A204.1 (cell line): ENCODE measurements at regions not wholly inside any gene's neighbourhood (a gene's known extent, or its start where the extent isn't known, plus 50 kb on each side); places are given as distances from the start of the nearest gene placed in this dataset.

Source experiments
- FAIRE-seq: peaks from 2 replicates; lab custom pipeline; 2012; peaks lifted over from hg19 to GRCh38; lab: Jason Lieb, UNC

DNA sequence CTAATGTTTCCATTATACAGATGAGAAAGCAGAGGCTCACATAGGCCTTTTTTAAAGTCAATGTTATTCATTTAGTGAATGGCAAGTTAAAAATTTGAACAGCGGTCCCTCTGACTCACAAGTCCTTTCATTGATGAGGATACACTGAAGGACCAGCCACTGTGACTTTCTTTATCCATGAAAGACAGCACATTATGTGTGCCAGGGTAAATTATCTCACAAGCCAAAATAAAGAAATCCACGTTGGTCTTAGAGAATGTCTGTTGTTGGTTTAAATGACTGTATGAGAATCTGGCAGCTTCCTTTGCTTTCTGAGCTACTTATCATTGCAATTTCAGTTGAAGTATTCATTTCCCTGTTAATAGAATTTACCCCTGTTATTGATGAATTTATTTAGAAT, 485.1 kb downstream of the TBL1XR1 start:
- FAIRE-seq = no peak

DNA sequence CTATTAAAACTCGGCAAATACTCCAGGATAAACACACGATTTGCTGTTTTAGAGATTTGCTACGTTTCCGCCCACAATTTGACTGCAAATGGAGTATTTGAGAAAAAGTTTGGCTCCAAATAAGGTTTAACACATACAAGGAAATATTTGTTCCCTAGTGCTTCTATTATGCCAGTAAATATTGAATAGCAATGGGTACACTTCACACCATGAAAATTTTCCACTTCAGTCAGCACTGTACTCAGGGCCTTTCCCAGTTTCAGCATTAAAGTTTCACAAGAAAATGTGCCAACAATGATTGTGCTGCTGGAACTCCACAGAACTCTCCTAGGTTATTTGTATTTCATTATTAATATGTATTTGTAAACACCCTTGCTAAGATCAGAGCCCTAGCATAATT, 498.0 kb downstream of the TBL1XR1 start:
- FAIRE-seq = no peak

DNA sequence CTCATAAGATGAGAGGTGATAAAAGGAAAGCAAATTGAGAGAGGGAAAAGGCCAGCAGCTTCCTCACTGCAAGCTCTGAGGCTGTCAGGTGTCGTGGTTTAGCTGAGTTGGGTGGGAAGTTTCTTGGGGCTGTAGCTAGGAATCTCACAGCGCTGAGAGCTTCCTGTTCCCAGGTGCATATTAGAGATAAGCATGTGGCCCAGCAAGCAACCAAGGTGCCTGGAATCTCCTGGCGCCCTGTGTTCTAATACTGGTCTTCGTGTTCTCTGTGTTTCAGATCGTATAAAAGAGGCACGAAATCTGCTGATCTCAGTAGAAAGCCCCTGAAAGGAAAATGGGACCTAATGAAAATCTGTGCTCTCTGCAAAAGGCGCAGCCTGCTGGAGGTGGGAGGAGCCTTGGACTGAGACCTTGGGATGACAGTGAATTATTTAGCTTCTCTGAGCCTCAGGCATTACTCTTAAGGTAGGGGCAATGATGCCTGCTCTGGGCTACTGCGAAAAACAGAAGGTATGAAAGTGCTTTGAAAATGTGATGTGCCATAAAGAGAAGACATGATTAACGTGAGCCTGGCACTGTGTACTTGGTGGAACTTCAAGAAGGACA, 499.9 kb downstream of the TBL1XR1 start:
- FAIRE-seq = no peak

DNA sequence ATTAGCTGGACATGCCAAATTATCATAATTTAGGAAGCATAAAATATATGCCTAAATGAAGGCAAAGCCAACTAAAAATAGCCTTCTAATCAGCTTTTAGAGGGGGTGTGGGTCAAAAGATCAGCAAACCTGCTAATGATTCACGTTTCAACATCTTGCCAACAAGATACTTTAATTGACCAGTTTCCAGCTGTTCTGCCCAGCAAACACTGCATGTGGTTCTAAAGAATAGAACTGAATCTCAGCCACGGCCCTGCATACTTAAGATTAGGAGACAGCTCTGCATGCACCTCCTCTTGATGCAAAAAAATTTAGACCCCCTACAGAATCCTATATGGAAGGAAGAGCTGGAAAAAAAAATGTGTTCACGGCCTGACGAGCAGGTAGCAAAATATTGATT, 500.5 kb downstream of the TBL1XR1 start:
- FAIRE-seq = no peak

DNA sequence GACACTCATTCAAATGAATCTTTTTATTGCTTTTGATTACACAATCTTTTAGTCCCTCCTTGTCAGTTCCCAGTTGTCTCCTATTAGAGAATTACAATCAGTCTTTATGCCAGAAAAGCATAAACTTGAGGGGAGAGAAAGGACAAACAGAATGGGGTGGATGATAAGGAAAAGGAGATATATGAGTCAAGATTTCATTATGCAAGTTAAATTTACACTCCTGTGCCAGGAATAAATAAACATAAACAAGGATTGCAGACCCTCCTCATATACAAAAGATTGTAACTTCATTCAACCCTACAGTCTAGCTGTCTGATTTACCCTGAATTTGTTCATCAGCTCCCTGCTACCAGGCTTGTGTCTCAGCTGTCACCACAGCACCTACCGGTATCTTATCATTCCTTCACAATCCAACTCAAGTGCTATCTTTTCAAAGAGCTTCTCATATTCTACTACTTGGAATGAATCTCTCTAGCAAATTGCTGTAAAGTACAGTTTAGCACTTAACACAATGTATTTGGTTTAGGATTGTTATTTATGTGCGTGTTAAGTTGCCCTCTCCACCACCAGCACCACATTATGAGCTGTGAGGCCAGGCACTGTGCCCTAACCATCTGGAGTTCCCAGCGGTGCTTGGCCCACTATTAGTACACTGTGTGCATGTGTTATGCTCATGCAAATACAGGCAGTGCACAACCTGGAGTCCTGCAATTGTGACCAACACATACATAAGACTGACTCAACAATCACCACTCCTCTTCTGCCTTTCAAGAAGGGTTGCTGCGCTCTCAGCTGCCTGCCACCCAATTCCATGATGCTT, 504.1 kb downstream of the TBL1XR1 start:
- no peak for FAIRE-seq

DNA sequence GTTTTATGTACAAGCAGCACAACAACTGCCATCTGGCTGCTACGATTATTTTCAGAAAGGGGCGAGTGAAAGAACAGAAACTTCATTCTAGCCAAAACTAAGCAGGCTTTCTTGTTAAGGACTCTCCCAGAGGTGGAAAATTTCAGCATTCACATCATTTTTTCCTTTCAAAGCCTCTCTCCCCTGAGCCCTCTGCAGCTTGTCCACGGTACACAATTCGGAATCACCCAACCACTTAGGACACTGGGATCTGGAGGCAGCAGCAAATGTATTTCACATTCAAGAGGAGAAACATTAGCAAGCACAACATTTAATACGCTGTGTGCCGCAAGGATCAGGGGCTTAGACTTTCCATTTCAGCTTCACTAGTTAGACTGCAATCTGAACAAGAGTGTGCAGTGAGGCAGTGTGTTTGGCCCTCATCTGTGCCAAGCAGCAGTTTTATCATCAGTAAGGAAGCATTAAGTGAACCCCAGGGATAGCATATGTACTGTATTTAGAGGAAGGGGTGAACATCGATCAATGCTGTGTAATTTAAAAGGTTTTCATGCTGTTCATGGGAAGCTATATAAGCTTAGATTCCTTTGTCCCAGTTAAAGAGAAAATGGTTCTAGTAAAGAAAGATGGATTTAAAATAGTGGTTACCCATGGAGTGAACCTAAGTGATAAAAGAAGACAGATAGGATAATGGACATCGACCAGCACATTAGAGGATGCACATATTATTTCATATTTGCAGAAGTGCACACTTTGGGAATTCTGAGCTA, 504.9 kb downstream of the TBL1XR1 start:
- no peak for FAIRE-seq

DNA sequence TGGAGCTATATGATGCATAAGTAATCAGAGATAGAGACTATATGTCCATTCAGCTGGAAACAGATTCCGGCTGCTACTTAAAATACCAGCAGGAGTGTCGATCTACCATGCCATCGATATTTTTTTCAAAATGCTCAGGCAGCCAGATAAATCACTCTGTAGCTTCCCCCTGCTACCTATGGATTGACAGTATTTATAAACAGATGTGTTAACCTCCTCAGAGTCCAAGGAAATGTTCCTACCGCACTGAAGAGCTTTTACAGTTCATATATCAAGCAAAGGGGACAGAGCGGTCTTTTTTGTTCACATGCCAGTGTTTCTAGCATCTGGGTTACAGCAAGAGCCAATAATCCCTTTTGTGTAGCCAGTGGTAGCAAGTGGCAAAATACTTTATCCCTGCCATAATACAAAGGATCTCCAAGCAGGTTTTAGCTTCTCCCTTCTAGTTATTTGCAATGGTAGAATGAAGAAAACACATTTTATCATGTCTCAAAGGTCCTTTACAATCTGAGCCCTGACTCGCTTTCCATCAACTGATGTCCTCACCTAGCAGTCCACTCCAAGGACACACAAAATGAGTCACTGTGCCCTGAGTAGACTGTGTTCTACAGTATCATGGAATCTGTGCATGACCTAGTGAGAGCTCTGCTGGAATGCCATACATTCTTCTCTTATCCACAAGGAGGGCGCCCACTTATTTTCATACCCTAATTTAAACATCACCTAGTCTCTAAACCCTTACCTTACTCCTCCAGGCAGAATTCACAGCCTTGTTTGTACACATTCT, 507.0 kb downstream of the TBL1XR1 start:
- no peak for FAIRE-seq

DNA sequence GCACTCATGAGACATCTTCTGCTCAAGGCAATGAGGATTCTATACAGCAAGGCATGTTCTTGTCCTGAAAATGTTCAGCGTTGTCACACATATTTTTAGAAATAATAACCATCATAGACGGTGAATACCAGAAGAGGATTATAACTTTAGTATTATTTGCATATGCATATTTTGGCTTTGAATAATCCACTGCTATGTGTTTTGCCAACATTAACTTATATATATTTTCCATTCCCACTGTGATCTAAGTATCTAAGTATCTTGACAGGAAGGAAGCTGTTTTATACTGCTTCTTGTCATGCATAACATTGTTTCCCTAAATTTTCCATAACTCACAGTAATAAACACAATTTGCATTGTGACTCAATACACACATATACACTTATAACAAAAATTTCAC, 509.5 kb downstream of the TBL1XR1 start:
- no peak for FAIRE-seq

DNA sequence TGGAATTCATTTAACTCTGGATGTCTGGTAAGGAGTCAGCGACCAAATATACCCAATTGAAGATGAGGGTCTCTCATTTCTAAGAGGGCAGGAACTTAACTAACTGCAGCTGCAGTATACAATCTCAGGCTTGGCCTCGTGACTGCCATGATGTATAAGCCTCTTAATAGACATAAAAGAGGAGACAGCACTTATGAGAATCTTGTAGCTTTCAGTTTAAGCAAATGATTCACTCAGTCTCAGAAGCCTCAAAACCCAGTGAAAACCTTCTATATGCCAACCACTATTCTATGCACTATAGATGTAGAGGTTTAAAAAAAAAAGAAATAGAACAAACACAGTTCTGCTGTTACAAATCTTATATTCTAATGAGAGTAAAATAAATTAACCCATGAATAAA, 513.9 kb downstream of the TBL1XR1 start:
- FAIRE-seq = no peak

DNA sequence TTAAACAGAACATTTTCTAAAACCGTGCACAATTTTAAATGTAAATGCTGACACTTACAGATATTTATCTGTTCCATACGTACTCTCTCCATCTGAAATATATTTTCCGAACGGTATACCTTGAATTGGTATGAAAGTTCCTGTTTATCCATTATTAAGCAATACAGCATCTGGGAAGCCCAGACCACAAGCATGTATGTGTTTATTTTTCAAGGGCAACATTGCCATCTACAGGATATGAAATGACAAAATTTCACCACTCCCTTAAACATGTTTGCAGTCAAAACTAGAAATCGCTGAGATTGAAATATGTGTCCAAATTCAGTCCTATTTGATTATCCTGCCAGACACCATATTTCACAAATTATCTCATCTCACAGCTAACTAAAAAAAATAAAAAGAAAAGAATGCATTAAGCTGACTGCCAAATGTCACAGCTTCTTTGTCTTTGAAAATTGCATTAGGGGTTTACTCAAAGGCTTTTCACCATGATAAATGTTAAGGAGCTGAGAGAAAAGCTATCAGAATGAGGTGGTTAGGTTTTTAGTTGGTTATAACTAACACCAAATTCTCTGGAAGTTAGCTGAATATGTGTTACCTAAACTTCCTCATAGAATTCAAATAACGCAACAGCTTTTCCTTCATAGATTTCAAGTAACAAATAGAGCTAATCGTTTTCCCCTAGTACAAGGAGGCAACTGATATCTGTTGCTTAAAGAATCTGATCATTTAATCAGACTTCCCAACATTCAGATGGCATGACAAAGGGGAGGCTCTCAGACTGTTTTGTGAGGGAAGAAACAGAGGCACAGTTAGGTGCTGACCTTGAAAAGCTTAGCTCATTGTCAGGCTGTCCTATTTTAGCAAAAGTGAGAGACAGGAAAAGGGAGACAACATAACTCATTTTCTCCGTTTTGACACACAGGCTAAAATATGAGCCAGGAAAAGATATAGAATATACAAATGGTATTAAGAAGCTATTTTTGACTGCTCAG, 533.1 kb downstream of the TBL1XR1 start:
- peak; percentile 91 for FAIRE-seq

DNA sequence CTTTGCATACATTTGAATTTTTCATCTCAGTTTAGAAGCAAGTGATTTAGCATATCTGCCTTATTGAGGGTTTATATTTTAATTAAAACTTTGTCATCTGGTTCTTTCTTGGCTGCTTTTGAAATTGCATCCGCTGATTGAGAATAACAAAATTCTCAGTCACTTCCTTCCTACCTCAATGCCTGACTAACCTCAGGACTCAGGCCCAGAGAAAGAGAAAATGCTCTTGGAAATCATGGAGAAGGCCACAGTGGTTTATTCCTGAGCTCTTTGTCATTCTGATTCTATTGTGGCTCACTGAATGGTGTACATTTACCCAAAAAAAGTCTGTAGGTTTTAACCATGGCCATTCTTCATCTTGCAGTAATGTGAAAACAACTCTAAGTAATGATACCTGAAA, 533.9 kb downstream of the TBL1XR1 start:
- no peak for FAIRE-seq

DNA sequence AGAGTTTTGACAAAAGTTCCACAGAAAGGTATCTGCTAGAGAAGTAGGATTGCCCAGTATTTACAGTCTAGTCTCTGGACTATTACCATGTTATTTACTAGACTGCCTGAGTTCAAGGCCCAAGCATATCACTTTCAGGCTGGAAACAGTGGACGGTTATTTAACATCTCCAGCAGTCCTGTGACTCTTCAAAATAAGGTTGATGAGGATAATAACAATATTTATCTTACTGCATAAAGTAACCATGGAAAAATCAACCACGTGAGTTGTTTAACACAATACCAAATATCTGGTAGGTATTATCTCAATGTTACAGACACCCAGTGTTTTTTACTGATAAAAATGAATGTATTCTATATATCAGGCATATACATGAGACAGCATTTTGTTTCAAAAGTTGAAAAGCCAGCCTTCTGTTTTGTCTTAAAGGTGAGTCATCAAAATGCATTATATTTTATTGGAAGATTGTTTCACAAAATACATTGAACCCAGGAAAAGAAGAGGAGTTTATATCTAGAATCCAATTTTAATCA, 535.8 kb downstream of the TBL1XR1 start:
- FAIRE-seq = no peak

DNA sequence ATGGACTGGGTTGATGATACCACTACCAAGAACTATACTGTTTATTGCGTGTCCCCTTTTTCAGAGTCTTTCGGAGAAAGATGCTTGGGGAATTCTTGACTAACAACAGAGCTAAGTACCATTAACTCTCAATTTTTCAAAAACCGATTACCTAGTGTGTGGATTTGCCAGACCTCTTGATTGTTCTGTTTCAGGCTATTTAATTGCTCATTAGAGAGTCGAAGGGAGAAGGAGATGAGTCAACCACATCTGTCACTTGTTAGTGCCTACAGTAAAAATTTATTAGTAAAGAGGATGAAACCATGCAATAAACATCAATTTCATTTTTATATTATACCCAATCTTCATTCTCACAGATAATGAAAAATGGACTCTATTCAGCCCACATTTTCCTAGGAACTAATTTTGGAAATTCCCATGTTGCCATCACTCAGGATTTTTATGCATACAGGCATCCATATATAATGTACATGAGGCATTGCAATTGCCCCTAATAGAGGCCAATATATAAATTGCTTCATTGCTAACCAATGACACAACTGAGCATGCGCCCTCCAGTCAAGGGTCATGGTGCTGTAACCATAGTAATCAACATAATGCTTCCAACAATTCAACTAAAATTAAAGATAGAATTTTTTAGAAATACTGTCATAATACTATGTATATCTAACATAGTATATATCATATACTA, 541.7 kb downstream of the TBL1XR1 start:
- FAIRE-seq = no peak

DNA sequence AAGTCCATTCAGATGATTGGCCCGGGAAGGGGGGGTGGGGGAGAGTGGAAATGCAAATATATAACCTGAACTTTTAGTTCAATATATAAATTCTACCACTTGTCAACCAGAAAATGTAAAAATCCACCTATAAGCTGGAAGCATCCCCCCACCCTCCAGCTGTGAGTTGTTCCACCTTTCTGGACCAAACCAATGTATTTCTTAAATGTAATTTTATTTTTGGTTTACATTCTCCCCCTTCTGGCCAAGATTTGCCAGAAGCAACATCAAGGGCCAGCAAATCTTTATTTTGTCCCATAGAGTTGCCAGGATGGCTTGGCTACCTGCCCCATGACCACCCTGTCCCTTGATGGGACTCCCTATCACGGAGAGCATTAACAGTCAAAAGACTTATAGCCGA, 545.7 kb downstream of the TBL1XR1 start:
- FAIRE-seq = no peak

DNA sequence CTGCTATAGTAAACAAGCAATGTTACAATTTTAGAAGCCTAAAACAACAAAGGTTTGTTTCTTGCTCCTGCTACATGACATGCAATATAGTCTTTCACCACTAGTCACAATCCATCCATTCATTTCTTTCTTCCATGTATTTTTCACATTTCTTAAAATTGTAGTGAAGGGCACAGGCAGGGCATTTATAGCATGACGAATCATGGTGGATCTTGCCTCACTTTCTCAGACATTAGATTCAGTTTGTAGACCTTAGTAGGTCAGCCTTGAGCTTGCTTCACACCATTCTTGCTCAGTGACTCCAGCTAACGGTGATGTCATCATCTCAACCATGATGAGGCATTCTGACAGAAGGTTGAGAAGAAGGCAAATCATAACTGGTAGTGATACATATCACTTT, 546.8 kb downstream of the TBL1XR1 start:
- FAIRE-seq = no peak

DNA sequence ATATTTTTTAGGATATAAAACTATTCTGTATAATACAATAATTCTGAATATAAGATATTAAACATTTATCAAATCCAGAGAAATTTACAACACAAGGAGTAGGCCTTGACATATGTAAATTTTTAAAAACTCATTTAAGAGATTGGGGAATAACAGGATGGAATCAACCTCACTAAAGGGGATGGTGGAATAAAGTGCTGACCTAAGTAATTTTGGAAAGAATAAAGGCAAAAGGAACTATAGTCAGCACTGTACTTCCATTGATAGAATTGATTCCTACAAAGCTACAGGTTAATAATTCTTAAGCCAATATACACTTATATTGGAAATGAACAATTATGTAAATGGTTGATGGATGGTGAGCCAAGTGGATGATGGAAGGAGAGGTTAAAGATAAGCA, 549.3 kb downstream of the TBL1XR1 start:
- no peak for FAIRE-seq

DNA sequence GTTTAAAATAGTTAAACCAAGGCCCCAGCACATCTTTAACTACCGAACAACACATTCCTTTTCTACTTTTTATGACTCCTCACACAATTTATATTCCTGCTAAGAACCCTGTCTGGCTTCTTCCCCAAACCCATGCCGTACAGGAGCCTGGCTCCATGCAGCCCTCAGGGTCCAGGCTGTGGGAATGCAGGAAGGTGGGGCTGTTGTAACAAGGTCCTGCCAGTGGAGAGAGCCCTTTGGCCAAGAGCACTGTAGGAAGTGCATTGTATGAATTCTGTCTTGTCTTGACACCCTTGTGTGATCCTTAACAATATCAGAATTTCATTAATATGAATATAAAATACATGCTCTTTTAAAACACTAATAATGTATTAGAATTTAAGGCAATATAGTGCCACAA, 563.8 kb downstream of the TBL1XR1 start:
- no peak for FAIRE-seq

DNA sequence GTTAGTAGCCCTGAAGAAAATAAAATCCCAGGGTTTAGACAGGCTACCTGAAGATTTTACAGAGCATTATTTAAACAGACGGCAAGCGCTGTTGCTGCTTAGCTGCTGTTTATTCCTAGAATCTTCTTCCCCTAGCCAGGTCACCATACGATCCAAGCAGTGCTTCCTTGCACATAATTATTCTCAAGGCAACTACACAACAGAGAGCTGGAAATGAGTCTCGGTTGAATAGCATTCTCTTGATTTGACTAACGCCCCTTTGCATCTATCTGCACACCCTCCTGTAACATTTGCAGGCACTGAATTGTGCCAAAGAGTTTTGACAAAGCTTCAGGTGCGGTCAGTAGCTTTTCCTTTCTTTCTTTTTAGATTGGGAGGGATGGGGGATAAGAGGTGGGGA, 564.4 kb downstream of the TBL1XR1 start:
- no peak for FAIRE-seq

DNA sequence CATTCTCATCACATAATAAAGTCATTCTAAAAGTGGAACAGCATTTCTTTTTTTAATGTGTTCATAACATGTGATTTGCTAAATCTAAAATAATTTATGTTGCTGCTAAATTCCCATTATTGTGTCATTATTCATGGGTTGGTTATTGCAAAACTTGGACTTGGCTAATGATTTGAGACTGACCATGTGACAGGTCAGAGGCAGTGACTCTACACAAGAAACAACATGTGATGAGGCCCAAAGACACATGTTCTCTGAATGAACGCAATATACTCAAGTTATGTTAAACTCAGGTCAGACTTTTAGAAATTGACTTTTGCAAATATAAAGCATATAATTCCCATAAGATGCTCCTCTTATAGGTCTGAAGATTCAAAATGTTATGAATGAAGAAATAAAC, 566.1 kb downstream of the TBL1XR1 start:
- no peak for FAIRE-seq

DNA sequence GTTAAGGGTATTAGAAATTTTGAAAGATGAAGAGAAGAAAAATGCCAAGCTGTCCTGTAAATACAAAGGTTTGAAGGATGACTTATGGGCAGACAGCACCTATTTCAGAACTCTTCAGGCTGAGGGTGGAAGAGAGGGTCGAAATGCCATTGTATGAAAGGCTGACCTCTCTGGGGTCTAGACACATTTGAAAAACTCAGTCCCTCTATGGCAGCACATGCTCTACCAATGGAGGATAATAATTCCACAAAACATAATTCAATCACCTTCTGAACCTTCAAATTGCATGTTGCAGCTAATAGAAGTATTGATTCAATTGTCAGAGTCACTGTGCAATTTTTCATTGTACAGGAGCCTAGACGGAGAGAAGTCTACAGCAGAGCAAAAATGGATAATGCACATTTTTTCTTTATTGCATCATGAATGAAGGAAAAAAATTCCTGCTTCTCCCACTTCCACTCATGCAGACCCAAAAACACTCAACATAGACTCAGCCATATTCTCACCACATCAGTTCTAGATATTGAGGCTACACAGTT, 569.1 kb downstream of the TBL1XR1 start:
- no peak for FAIRE-seq
